GM19328 (cell line): ENCODE measurements at regions not wholly inside any gene's neighbourhood (a gene's known extent, or its start where the extent isn't known, plus 50 kb on each side); places are given as distances from the start of the nearest gene placed in this dataset.
"Not testable (repeated sequence)": the region's sequence is repeated elsewhere in the genome, so short reads cannot be mapped to it uniquely, and the experiment has no call there.

Source experiments
- ATAC-seq: cut with Tn5 transposase; IDR thresholded peaks from one replicate; pipeline ENCODE4 v1.9.1; 2021; ENCODE audit warnings: mild to moderate bottlenecking, moderate library complexity; ENCODE audit not compliant: unreplicated experiment

DNA sequence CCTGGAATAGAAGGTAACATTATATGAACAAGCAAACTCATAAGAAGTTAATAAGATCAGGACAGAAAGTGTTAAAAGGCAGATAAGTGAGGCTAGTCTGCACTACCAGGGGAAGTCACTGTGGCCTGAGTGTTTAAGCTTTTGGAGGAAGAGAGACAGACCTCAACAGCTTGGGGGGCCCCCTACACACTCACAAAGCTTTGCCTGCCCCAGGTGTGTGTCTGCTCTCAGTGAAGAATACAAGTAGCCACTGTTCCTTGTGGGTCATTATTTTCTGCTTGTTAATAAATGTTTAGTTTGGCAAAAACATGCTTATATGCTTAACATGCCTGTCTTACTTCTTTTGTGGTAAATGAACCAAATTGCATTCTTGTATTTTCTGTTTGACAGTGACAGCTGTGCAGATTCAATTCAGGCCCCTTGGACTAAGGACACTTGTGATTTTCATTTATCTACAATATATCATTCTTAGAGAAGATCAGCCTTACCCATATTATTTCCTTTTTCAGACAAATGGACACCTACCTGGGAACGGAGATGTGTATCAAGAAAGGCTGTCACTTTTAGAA lies 50.7 kb upstream of the C12orf71 start:
- ATAC-seq, result no peak

DNA sequence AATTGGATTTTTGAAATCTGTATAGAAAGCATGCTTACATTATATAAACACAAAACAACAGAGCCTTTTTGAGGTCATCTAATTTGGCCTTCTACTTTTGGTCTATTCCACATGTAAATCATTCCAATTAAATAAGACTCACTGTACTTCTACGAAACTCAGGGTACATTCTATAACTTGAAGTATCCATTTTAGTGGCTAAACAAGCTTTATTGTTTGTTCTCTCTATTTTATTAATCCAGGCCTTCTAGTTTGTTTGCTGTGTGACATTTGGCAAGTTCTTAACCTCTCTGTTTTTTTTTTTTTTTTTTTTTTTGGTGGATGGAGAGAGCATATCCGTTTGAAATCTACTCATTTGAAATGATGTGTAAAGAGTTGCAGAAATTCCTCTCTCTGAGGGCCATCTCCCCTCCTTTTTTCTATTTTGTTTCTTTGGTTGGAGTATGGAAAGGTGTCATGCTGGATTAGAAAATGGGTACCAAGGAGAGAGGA lies 58.1 kb upstream of the C12orf71 start:
- ATAC-seq, result no peak

DNA sequence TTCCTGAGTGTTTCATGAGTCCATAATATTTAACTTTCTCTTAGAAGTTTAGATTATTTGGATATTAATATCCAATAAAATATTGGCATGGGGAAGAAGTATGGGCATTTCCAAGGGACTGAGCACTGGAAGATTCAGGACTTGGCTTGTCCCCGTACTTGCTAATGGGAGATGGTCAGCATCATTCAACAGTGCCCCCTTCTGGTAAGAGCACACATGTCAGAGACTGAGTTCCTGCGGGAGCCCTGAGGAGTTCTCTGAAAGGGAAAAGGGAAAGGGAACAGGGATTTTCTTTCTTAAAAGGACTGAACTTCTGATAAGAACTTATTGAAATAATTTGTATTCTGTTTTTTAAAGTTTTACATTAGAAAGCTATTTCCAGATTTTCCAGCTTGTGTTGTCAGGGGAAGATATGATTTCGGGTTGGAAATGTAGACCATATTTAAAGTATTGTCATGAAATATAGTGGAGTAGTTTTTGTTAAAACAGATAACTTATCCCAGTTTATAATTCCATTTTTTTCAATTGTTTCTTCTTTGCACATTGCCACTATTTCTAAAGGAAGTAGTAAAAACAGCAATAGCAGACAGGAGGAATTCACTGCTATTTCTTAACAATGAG lies 59.8 kb upstream of the C12orf71 start:
- no peak for ATAC-seq

DNA sequence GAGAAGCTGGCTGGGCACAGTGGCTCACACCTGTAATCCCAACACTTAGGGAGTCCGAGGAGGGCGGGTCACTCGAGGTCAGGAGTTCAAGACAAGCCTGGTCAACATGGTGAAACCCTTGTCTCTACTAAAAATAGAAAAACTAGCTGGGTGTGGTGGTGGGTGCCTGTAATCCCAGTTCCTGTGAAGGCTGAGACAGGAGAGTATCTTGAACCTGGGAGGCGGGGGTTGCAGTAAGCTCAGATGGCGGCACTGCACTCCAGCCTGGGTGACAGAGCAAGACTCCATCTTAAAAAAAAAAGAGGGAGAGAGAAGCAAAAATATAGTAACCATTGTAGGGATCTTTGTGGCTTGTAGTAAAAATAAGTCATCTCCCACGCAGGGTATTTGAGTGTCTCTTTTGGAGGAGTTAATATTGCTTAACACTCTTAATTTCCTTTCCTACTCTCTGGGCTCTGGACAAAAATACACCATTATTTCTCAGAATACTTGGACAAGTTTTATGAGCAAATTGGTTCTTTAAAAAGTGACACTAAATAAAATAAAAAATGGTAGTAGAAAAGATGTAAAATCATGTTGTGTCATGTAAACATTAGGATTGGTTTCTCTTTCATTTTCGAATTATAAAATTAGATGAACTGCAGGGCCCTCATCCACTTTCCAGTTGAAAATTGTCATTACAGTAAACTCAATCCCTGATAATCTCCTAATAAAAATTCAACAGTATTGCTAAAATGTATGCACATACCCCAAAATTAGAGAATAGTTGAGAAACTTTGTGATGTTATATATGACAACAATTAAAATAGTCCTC lies 61.1 kb upstream of the C12orf71 start:
- no peak for ATAC-seq

DNA sequence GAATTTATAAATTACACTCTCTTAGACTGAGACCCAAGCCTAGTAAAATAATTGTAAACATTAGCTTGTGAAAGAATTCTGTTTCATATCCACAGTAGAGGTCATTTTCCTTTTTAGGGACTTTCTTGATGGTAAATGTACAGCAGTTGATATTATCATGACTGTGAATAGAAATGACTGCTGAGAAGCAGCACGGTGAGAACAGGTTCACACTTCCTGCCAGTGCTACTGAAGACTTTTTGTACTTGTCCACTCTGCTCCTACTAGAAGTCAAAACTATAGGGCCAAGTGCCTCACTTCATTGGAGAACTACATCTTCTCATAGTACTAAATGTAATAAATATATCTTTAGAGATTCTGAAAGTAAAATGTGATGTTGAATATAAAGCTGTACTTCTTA lies 63.3 kb upstream of the C12orf71 start:
- not testable (repeated sequence) for ATAC-seq

DNA sequence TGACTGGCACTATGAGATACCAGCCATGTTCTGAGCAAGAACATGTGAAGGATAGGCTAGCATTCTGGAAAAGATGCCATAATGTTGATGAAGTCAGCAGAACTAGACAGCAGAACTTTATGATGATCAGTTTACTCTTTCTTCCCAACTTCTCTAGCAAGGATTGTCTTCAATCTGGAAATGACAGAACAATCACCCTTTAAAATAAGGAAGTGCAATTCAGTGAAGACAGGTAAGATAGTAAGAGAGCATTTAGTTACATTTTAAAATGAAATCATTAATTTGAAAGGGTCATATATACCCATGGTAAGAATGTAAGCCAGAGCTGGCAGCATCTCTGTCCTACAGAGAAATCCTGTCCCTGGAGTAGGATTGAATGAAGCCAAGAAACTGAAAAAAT lies 66.0 kb upstream of the C12orf71 start:
- ATAC-seq, result no peak

DNA sequence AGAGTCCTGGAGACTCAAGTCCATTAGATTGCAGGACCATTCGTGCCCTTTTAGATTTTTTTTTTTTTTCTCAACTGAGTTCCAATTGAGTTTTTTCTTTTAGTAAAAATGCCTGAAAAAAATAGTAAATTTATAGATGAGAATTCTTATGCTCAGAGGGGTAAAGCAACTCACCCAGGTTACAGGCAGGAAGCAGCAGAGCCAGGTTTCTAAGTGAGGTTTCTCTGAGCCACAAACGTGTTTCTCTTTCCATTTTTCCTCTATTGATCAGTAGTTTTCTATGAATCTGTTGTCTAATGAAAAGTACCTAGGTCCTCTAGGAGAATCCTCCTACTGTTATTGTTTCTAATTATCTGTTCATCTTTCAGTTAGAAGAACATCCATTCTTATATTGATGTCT lies 66.4 kb upstream of the C12orf71 start:
- no peak for ATAC-seq

DNA sequence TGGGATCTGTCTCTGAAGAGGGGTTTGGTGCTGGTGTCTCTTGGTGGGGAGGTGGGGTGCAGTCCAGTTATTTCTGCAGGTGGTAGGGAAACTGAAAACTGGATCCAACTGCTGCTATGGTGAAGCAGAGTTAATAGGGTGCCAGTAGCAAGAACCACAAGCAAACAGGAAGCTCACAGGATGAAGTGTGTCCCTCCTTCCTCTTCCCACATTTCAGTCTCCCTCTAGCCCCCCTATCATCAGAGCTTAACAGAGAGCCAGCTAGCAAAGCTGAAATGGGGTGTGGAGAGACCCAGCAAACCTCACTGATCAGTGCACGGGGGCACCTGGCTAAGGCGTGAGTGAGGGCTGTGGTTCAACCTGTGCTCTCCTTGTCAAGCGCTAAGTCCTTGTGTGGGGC lies 69.1 kb upstream of the C12orf71 start:
- ATAC-seq, result no peak

DNA sequence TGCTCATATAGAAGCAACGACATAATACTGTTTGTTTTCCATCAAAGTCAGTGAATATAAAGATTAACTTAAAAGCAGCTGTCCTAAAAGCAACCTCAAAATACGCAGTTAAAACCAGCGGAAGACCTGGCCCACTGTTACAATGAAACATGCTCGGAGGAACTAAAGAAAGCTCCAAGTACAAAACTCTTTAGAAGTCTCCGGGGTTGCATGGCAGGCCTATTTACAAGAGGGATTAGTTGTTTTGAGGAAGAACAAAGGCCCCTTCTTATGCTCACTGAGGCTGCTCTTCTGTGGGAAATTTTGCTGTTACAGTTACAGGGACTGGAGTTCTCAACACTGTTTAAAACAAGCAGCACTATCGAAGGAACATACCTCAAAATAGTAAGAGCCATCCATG lies 75.9 kb upstream of the C12orf71 start:
- ATAC-seq, result no peak

DNA sequence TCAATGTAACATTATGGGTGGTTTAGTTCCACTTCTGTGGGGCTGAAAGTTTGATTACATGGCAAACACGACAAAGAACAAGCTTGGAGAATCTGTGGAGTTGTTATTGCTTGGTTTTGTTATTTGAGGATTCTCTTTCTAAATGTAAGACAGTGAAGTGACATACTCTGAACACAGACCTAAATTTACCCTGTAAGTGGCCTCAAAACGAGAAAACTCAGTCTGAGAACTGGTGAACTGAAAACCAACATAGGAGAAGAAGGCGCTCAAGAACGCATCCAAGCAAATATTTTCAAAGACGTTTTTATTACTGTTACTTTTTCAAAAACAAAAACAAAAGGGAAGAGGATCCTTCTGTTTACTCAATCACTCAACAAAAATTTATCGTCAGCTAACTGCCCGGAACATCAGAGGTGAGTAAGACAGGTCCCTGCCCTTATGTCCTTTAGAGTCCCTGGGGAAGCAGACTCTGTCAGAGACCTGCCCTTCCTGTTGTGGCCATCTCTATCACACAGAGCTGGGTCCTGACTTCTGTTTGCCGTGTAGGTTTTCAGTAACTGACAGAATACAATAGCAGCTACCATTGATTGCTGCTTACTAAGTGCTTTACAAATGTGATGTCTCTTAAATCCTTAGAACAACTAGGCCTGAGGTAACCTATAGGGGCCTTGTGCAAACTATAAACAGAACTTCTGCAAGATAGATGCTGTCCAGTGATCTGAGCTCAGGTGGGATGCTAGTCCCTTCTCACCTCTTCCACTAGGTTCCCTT lies 79.3 kb upstream of the C12orf71 start:
- ATAC-seq, result no peak

DNA sequence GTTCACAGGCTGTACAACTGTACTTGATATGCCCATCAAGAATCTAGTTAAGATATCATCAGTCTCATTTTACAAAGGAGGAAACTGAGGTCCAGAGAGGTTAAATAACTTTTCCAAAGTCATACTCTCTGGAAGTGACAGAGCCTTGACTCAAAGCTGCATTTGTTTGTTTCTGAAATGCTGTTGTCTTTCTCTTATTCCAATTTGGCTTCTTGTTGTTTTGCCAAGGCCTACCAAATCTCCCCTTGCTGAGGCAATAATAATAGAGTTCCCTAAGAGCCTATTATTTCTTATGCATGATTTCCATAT lies 79.8 kb upstream of the C12orf71 start:
- no peak for ATAC-seq

DNA sequence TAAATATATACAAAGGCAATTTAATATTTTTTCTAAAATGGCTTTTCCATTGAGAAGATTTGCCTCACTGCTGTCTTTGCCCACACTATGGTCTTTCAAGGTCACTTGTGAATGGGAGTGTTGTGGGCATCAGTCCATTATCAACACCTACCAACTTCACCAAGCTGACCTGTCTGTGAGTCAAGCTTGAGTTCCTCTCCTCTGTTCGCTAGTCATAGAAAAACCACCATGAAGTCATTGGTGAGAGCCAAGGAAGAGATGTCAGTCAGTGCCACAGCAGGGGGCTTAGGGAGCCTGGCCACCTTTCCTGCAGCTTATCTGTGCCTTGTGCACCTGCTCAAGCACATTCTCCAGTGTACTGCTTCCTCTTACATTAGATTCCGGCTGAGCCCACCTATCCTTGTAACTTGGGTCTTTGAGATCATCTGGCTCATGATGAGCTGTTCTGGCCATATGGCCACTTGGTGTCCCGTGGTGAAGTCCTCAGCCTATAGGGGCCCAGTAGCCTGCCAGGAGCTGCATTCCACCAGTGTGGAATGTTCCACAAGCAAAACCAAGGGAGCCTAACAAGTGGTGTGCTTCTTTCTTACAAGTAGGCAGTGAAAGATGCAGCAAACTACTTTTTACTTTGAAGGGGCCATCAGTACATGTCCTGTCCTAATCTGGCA lies 80.8 kb upstream of the C12orf71 start:
- ATAC-seq, result no peak

DNA sequence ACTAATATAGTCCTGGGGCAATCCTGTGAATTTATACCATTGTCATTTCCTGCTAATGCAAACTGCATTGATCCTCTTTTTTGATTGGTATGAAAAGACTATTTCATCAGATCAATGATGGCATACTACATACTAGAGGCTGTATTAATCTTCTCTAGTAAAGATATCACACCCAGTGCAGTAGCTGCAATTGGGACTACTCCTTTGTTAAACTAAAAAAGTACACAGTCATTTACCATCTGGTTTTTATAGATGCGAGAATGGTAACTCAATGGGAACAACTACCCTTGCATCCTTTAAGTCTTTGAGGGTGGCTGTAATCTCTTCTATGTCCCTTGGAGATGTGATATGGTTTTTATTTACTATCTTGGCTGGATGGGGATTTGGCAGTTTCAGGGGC lies 80.2 kb upstream of the STK38L start:
- ATAC-seq, result no peak

DNA sequence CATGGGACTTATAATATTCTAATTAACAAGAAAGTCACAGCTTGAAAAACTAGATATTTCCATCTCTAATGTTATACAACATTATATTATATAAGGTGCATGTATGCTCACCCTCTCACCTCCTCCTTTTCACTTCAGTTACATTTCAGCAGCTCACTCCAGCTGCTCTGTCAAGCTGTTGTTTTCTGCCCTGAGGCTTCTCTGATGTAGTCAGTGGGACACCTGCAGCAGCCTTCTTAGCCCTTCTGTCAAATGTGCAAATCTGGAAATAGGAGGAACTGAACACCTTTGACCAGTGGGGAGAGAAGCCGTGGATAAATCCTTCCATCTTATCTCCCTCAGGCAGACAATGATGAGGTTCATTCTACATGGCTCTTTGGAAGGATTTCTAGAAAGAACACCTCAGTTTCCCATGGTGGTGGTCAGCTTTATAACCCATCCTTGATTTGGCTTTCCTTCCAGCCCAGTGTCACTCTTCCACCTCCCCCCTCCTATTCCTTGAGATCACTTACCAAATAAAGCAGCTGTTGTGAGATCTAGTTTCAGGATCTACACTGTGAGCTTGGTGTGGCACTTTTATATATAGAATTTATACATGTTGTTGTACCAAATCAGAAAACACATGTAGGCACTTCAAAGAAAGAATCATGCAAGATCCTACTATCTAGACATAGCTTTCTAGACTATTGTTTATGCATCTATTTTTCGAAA lies 79.6 kb upstream of the STK38L start:
- no peak for ATAC-seq

DNA sequence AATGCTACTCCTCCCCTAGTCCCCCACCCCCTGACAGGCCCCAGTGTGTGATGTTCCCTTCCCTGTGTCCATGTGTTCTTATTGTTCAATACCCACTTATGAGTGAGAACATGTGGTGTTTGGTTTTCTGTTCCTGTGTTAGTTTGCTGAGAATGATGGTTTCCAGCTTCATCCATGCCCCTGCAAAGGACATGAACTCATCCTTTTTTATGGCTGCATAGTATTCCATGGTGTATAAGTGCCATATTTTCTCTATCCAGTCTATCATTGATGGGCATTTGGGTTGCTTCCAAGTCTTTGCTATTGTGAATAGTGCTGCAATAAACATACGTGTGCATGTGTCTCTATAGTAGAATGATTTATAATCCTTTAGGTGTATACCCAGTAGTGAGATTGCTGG lies 78.1 kb upstream of the STK38L start:
- ATAC-seq, result not testable (repeated sequence)

DNA sequence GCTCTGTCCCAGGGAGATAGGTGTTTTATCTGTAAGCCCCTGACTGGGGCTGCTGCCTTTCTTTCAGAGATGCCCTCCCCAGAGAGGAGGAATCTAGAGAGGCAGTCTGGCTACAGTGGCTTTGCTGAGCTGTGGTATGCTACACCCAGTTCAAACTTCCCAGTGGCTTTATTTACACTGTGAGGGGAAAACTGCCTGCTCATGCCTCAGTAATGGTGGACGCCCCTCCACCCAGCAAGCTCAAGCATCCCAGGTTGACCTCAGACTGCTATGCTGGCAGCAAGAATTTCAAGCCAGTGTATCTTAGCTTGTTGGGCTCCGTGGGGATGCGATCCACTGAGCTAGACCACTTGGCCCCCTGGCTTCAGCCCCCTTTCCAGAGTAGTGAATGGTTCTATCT lies 72.6 kb upstream of the STK38L start:
- not testable (repeated sequence) for ATAC-seq

DNA sequence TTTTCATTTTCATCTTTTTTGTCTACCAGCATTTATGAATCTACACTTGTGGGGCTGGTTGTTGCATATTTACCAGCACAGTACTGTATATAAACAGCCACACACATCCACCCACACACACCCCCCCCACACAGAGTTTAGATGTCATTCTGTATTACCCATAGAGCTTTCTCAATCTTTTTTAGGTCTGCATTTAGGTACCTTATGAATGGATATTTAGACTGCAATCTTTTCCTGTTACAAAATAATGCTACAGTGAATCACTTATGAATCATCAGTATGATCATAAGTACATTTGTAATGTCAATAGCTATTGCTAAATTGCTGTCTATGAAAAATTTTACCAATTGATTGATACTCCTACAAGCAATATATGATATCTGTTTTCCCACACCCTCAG lies 67.3 kb upstream of the STK38L start:
- no peak for ATAC-seq

DNA sequence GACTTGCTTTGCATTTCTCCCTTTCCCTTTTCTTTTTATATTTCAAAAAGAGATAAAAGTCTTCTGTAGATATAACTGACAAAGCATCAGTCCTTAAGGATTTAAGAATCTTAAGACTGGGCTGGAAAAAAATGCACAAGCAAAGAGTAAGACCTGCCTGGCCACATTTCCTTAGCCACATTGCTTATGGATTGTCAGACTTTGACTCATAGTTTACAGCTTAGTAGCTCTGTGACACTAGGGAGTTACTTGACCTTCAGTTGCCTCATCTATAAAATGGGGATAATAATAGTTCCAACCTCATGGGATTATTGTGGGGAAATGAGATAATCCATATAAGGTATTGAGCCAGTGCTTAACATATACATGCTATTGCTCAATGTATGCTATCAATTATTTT lies 66.4 kb upstream of the STK38L start:
- no peak for ATAC-seq

DNA sequence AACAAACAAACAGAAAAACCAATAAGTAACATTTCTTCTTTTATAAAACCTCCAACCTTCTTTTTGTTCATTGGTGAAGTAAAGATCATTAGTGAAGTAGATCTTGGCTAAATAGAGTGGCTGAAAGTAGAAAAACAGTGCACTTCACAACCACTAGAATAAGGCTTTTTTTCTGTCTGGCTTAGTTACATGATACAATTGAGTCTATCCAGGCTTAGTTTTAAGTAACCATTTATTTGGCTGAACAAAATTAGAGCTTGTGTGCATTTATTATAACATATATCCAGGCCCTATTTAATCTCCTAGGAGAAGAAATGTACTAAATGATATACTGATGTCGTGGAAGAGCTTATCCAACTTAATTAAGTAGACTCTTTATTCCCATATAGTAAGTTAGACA lies 65.8 kb upstream of the STK38L start:
- no peak for ATAC-seq

DNA sequence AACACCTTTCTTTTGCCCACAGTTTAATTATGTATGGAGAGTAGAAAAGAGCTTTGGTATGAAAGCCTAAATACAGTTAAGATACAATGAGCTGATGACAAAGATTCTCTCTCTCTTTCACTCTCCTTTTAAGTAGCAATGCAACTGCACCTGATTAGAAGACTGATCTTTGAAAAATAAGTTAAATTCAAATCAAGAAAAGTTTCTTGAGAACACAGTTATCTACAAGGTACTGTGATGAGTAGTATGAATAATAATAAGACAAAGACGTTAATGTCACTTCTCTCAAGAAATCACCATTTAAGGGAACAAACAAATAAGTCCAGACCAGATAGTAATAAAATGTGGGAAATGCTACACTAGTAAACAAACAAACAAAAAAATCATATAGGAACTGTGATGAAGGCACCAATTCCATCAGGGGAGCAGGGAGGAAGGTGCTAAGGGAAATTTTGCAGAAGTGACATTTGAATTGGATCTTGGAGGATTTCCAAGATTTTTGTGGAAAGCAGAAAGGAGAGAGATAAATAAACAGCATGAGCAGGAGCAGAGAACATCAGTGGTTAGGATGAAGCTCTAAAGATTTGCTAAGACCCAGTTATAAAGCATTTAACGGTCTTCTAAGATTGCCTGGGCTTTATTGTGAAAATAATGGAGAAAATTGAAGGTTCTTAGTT lies 65.2 kb upstream of the STK38L start:
- no peak for ATAC-seq
